Suprapubic skin (tissue), 4 donors: ENCODE measurements at regions not wholly inside any gene's neighbourhood (a gene's known extent, or its start where the extent isn't known, plus 50 kb on each side); places are given as distances from the start of the nearest gene placed in this dataset.

Source experiments
- DNase-seq, 2 donors: peaks; one replicate each; pipeline ENCODE4 v3.0.0-alpha.2; 2019; ENCODE audit warnings: low spot score in 2 of 2
- H3K27ac ChIP-seq: fragments of 200-600 bp; sonication (generic); one replicate; pipeline ENCODE4 v1.5.1; 2019
- H3K27me3 ChIP-seq: fragments of 200-600 bp; sonication (generic); one replicate; pipeline ENCODE4 v1.5.1; 2019
- H3K36me3 ChIP-seq: fragments of 200-600 bp; sonication (generic); one replicate; pipeline ENCODE4 v1.5.1; 2019
- H3K4me1 ChIP-seq: fragments of 200-600 bp; sonication (generic); one replicate; pipeline ENCODE4 v1.5.1; 2019
- H3K4me3 ChIP-seq: fragments of 200-600 bp; sonication (generic); one replicate; pipeline ENCODE4 v1.5.1; 2019; ENCODE audit warnings: mild to moderate bottlenecking
- H3K9me3 ChIP-seq: fragments of 200-600 bp; sonication (generic); one replicate; pipeline ENCODE4 v1.5.1; 2019
- EP300 ChIP-seq: sonication (generic); formaldehyde crosslinking; IDR thresholded peaks from one replicate; pipeline ENCODE4 v1.6.1; 2017; ENCODE audit warnings: antibody characterized with exemption
- POLR2A ChIP-seq, 2 donors: fragments of 450-650 bp; IDR thresholded peaks; one replicate each; pipeline ENCODE4 v1.6.1; 2017; ENCODE audit warnings: antibody characterized with exemption in 2 of 2, mild to moderate bottlenecking in 2 of 2, moderate library complexity in 2 of 2
- POLR2AphosphoS5 ChIP-seq, 3 donors: sonication (generic); formaldehyde crosslinking; IDR thresholded peaks; one replicate each; pipeline ENCODE4 v1.6.1; 2017; ENCODE audit warnings: antibody characterized with exemption in 3 of 3
- WGBS: methylation state at CpG from one replicate; pipeline ENCODE4 v1.1.5; 2018; 5-methylcytosine and 5-hydroxymethylcytosine counted together
- TF ChIP-seq, protein P1 (sequence below), 2 donors: fragments of 200-600 bp in 1 of 2; fragments of 450-650 bp in 1 of 2; sonication (generic) in 1 of 2; IDR thresholded peaks; one replicate each; pipeline ENCODE4 v1.5.1; 2016 to 2019; ENCODE audit warnings: antibody characterized with exemption in 2 of 2, mild to moderate bottlenecking in 1 of 2, moderate library complexity in 1 of 2

- no peaks in the 10 kb centered on the region for H3K27me3 ChIP-seq
- no peaks in the 10 kb centered on the region for H3K36me3 ChIP-seq
- no peak for DNase-seq
- H3K4me1 ChIP-seq, result no peaks in the 10 kb centered on the region
- H3K9me3 ChIP-seq, result no peaks in the 10 kb centered on the region
- no peak for TF ChIP-seq POLR2AphosphoS5 (IDR thresholded peaks at IDR 0.05)
- TF ChIP-seq, protein P1, sequence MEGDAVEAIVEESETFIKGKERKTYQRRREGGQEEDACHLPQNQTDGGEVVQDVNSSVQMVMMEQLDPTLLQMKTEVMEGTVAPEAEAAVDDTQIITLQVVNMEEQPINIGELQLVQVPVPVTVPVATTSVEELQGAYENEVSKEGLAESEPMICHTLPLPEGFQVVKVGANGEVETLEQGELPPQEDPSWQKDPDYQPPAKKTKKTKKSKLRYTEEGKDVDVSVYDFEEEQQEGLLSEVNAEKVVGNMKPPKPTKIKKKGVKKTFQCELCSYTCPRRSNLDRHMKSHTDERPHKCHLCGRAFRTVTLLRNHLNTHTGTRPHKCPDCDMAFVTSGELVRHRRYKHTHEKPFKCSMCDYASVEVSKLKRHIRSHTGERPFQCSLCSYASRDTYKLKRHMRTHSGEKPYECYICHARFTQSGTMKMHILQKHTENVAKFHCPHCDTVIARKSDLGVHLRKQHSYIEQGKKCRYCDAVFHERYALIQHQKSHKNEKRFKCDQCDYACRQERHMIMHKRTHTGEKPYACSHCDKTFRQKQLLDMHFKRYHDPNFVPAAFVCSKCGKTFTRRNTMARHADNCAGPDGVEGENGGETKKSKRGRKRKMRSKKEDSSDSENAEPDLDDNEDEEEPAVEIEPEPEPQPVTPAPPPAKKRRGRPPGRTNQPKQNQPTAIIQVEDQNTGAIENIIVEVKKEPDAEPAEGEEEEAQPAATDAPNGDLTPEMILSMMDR (IDR thresholded peaks at IDR 0.05), result no peak
- no peak for TF ChIP-seq EP300
- no peak for TF ChIP-seq POLR2A (IDR thresholded peaks at IDR 0.05)
- H3K4me3 ChIP-seq, result no peak overlapping the region
- no peak overlapping the region for H3K27ac ChIP-seq
Observed at GRCh38 chr12:115407723-115408122, 723.7 kb upstream of the TBX3 start.

GRCh38 chr12:115407036-115407435, 723.1 kb upstream of the TBX3 start:
- no peak for DNase-seq
- Histone ChIP-seq H3K4me1 (no peaks in the 10 kb centered on the region), H3K27ac (no peak overlapping the region), H3K27me3 (no peaks in the 10 kb centered on the region), H3K36me3 (no peaks in the 10 kb centered on the region), H3K4me3 (no peak overlapping the region), H3K9me3 (no peaks in the 10 kb centered on the region)
- no peak for TF ChIP-seq EP300
- TF ChIP-seq, protein P1 (IDR thresholded peaks at IDR 0.05), result no peak
- no peak for TF ChIP-seq POLR2A (IDR thresholded peaks at IDR 0.05)
- no peak for TF ChIP-seq POLR2AphosphoS5 (IDR thresholded peaks at IDR 0.05)
- 82% methylated on average over 6 of the region's 6 CpGs for WGBS

- WGBS, result 80% methylated on average over 4 of the region's 4 CpGs
- no peaks in the 10 kb centered on the region for H3K27me3 ChIP-seq
- no peaks in the 10 kb centered on the region for H3K4me1 ChIP-seq
- H3K36me3 ChIP-seq, result no peaks in the 10 kb centered on the region
- H3K27ac ChIP-seq, result no peak overlapping the region
- DNase-seq, result no peak
- no peak overlapping the region for H3K4me3 ChIP-seq
- no peak for TF ChIP-seq POLR2A (IDR thresholded peaks at IDR 0.05)
- TF ChIP-seq EP300, result no peak
- TF ChIP-seq POLR2AphosphoS5 (IDR thresholded peaks at IDR 0.05), result no peak
- TF ChIP-seq, protein P1 (IDR thresholded peaks at IDR 0.05), result no peak
- H3K9me3 ChIP-seq, result no peaks in the 10 kb centered on the region
Observed at GRCh38 chr12:115405471-115405860, 721.5 kb upstream of the TBX3 start.

GRCh38 chr12:115404761-115405470, 720.9 kb upstream of the TBX3 start:
- no peaks in the 10 kb centered on the region for H3K27me3 ChIP-seq
- H3K36me3 ChIP-seq, result no peaks in the 10 kb centered on the region
- TF ChIP-seq, protein P1 (IDR thresholded peaks at IDR 0.05), result no peak
- TF ChIP-seq EP300 (no peak), POLR2A (IDR thresholded peaks at IDR 0.05) (no peak), POLR2AphosphoS5 (IDR thresholded peaks at IDR 0.05) (no peak)
- H3K9me3 ChIP-seq, result no peaks in the 10 kb centered on the region
- DNase-seq, result no peak
- WGBS, result 26% methylated on average over 7 of the region's 9 CpGs
- no peak overlapping the region for H3K4me3 ChIP-seq
- no peak overlapping the region for H3K27ac ChIP-seq
- no peaks in the 10 kb centered on the region for H3K4me1 ChIP-seq

- no peaks in the 10 kb centered on the region for H3K4me1 ChIP-seq
- 83% methylated on average over 5 of the region's 5 CpGs for WGBS
- no peak for DNase-seq
- no peaks in the 10 kb centered on the region for H3K27me3 ChIP-seq
- TF ChIP-seq POLR2A (IDR thresholded peaks at IDR 0.05), result no peak
- TF ChIP-seq, protein P1 (IDR thresholded peaks at IDR 0.05), result no peak
- TF ChIP-seq EP300, result no peak
- TF ChIP-seq POLR2AphosphoS5 (IDR thresholded peaks at IDR 0.05), result no peak
- no peaks in the 10 kb centered on the region for H3K36me3 ChIP-seq
- H3K4me3 ChIP-seq, result no peak overlapping the region
- H3K9me3 ChIP-seq, result no peaks in the 10 kb centered on the region
- H3K27ac ChIP-seq, result no peak overlapping the region
Observed at GRCh38 chr12:115403689-115404088, 719.7 kb upstream of the TBX3 start.
